ENCODE measurements at regions not wholly inside any gene's neighbourhood (a gene's known extent, or its start where the extent isn't known, plus 50 kb on each side); places are given as distances from the start of the nearest gene placed in this dataset.

- Mint-ChIP-seq H3K27me3 (peaks cover 47% of the 10 kb centered on the region), H3K27ac (no peak overlapping the region), H3K4me1 (ENCODE audit: low read depth) (no peaks in the 10 kb centered on the region), H3K36me3 (ENCODE audit: low read depth) (no peaks in the 10 kb centered on the region), H3K9me3 (no peaks in the 10 kb centered on the region), H3K4me3 (no peak overlapping the region)
- intact Hi-C loops (cut with micrococcal nuclease): no loop called here
These were observed 110.6 kb upstream of the TLE3 start for GRCh38 chr15:70208332-70208731.

- no peaks in the 10 kb centered on the region for H3K4me1 Mint-ChIP-seq (ENCODE audit: low read depth)
- H3K36me3 Mint-ChIP-seq (ENCODE audit: low read depth): no peaks in the 10 kb centered on the region
- no peak overlapping the region for H3K27ac Mint-ChIP-seq
- H3K27me3 Mint-ChIP-seq: peaks cover 48% of the 10 kb centered on the region
- intact Hi-C loops (cut with micrococcal nuclease): no loop called here
- H3K4me3 Mint-ChIP-seq: no peak overlapping the region
- no peaks in the 10 kb centered on the region for H3K9me3 Mint-ChIP-seq
These were observed 109.0 kb upstream of the TLE3 start for GRCh38 chr15:70206668-70207067.

GRCh38 chr15:70204652-70205051, 106.9 kb upstream of the TLE3 start:
- H3K36me3 Mint-ChIP-seq (ENCODE audit: low read depth): no peaks in the 10 kb centered on the region
- H3K27me3 Mint-ChIP-seq: peaks cover 55% of the 10 kb centered on the region
- H3K4me1 Mint-ChIP-seq (ENCODE audit: low read depth): no peaks in the 10 kb centered on the region
- H3K27ac Mint-ChIP-seq: no peak overlapping the region
- H3K9me3 Mint-ChIP-seq: no peaks in the 10 kb centered on the region
- intact Hi-C loops (cut with micrococcal nuclease): no loop called here
- H3K4me3 Mint-ChIP-seq: no peak overlapping the region

DNA sequence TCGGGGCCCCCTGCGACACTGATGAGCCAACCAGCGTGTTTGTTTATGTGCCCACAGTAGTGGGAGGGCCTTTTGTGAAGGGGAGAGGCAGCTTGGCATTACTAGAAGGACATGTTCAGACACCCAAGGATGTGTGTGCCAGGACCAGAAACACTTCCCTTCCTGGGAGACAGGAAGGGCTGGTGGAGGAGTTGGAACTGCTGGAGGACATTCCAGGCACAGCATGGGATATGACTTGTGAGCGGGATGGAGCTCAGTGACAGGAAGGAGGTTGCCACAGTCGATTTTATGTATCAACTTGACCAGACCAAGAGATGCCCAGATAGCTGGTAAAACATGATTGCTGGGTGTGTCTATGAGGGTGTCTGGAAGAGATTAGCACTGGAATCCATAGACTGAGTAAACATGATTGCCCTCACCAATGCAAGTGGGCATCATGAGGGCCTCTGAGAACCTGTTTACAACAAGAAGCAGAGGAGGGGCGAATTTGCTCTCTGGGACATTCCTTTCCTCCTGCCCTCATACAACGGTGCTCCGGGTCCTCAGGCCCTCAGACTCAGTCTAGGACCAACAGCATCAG, 106.4 kb upstream of the TLE3 start:
- intact Hi-C loops (cut with micrococcal nuclease): no loop called here
- Mint-ChIP-seq H3K4me3 (no peak overlapping the region), H3K4me1 (ENCODE audit: low read depth) (no peaks in the 10 kb centered on the region), H3K27me3 (peaks cover 57% of the 10 kb centered on the region), H3K27ac (no peak overlapping the region), H3K9me3 (no peaks in the 10 kb centered on the region), H3K36me3 (ENCODE audit: low read depth) (no peaks in the 10 kb centered on the region)

DNA sequence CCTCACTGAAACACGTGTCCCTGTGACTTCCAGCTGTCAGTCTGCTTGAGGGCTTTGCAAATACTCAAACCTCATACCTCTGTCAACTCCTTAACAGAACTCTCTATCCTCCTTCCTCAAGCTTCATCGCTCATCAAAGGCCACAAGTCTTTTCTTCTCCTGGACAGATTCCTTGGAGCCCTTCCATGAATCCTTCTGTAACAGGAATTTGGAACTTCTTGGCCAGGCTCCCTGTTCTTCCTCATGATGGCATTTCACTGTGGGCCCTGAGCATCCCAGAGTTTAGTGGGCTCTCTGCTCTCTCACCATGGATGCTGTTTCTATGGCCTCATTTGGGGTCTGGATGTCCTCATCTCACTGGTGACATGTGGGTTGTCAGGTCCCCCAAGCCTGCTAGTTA, 105.0 kb upstream of the TLE3 start:
- H3K27ac Mint-ChIP-seq: no peak overlapping the region
- H3K4me1 Mint-ChIP-seq (ENCODE audit: low read depth): no peaks in the 10 kb centered on the region
- no peaks in the 10 kb centered on the region for H3K9me3 Mint-ChIP-seq
- H3K4me3 Mint-ChIP-seq: no peak overlapping the region
- intact Hi-C loops (cut with micrococcal nuclease): no loop called here
- peaks cover 64% of the 10 kb centered on the region for H3K27me3 Mint-ChIP-seq
- H3K36me3 Mint-ChIP-seq (ENCODE audit: low read depth): no peaks in the 10 kb centered on the region

- no peaks in the 10 kb centered on the region for H3K4me1 Mint-ChIP-seq (ENCODE audit: low read depth)
- H3K4me3 Mint-ChIP-seq: no peak overlapping the region
- intact Hi-C loops (cut with micrococcal nuclease): no loop called here
- peaks cover 72% of the 10 kb centered on the region for H3K27me3 Mint-ChIP-seq
- H3K27ac Mint-ChIP-seq: no peak overlapping the region
- H3K9me3 Mint-ChIP-seq: no peaks in the 10 kb centered on the region
- H3K36me3 Mint-ChIP-seq (ENCODE audit: low read depth): no peaks in the 10 kb centered on the region
These were observed 103.7 kb upstream of the TLE3 start for GRCh38 chr15:70201425-70201775.

GRCh38 chr15:70200511-70201424, 103.1 kb upstream of the TLE3 start:
- H3K36me3 Mint-ChIP-seq (ENCODE audit: low read depth): no peaks in the 10 kb centered on the region
- no peak overlapping the region for H3K27ac Mint-ChIP-seq
- intact Hi-C loops (cut with micrococcal nuclease): no loop called here

GRCh38 chr15:70199540-70200410, 102.1 kb upstream of the TLE3 start:
- H3K36me3 Mint-ChIP-seq (ENCODE audit: low read depth): no peaks in the 10 kb centered on the region
- intact Hi-C loops (cut with micrococcal nuclease): no loop called here
- no peak overlapping the region for H3K4me3 Mint-ChIP-seq
- H3K9me3 Mint-ChIP-seq: no peaks in the 10 kb centered on the region
- H3K27me3 Mint-ChIP-seq: peaks cover 72% of the 10 kb centered on the region
- H3K4me1 Mint-ChIP-seq (ENCODE audit: low read depth): peaks cover 8% of the 10 kb centered on the region
- H3K27ac Mint-ChIP-seq: no peak overlapping the region

More at GRCh38 chr15:70200511-70201424, 103.1 kb upstream of the TLE3 start:
- H3K9me3 Mint-ChIP-seq: no peaks in the 10 kb centered on the region
- H3K27me3 Mint-ChIP-seq: peaks cover 71% of the 10 kb centered on the region
- H3K4me3 Mint-ChIP-seq: no peak overlapping the region
- H3K4me1 Mint-ChIP-seq (ENCODE audit: low read depth): peaks cover 3% of the 10 kb centered on the region

DNA sequence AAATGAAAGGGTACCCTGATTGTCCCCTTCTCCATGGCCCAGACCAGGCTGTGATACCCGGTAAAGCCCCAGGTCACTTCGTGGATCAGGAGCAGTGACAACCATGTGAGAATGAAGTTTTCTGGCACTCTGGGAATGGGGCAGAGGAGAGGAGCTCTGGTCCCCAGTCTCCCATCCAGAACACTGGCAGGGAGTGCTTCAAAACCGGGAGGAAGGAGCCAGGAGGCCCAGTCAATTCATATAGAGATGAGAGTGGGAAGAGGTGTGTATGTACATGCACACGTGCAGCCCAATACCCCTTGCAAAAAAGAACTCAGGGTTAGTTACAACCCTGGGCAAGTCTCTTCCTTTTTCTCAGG, 101.4 kb upstream of the TLE3 start:
- no peaks in the 10 kb centered on the region for H3K36me3 Mint-ChIP-seq (ENCODE audit: low read depth)
- intact Hi-C loops (cut with micrococcal nuclease): no loop called here
- no peaks in the 10 kb centered on the region for H3K9me3 Mint-ChIP-seq
- no peak overlapping the region for H3K4me3 Mint-ChIP-seq
- no peak overlapping the region for H3K27ac Mint-ChIP-seq
- H3K4me1 Mint-ChIP-seq (ENCODE audit: low read depth): peaks cover 8% of the 10 kb centered on the region
- peaks cover 73% of the 10 kb centered on the region for H3K27me3 Mint-ChIP-seq

DNA sequence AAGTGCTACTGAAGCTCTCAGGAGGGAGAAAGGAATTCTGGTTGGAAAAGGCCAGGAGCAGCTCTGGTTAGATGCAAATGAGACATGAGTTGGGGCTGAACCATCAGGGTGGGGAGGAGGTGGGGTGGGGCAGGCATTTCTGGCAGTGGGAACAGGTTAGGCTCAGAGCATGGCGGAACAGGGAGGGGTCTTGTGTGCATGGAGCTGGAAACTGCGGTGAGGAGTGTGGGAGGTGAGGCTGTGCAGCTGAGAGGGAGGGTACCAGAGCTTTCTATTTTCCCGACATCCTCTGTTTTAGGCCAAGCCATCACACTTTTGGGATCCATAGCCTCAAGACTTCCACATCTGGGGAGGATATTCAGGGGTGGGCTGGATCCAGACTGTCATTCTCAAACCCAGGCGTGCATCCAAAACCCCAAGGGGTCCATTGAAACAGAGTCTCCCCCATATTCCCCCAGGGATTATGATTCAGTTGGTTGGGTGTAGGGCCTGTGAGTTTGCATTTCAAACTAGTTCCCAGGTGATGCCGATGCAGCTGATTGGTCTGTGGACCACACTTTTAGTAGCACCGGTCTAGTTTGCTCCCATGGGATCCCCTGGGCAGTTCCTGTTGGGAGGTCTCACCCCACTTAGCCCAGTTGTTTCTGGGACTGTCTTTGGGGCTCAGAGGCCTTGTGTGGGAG, 100.9 kb upstream of the TLE3 start:
- H3K27ac Mint-ChIP-seq: no peak overlapping the region
- no peaks in the 10 kb centered on the region for H3K9me3 Mint-ChIP-seq
- H3K4me3 Mint-ChIP-seq: no peak overlapping the region
- H3K4me1 Mint-ChIP-seq (ENCODE audit: low read depth): peaks cover 8% of the 10 kb centered on the region
- peaks cover 72% of the 10 kb centered on the region for H3K27me3 Mint-ChIP-seq
- H3K36me3 Mint-ChIP-seq (ENCODE audit: low read depth): no peaks in the 10 kb centered on the region
- intact Hi-C loops (cut with micrococcal nuclease): no loop called here

- intact Hi-C loops (cut with micrococcal nuclease): no loop called here
- no peaks in the 10 kb centered on the region for H3K36me3 Mint-ChIP-seq (ENCODE audit: low read depth)
- H3K4me1 Mint-ChIP-seq (ENCODE audit: low read depth): peaks cover 8% of the 10 kb centered on the region
- no peaks in the 10 kb centered on the region for H3K9me3 Mint-ChIP-seq
- no peak overlapping the region for H3K27ac Mint-ChIP-seq
- no peak overlapping the region for H3K4me3 Mint-ChIP-seq
- peaks cover 78% of the 10 kb centered on the region for H3K27me3 Mint-ChIP-seq
These were observed 100.2 kb upstream of the TLE3 start for GRCh38 chr15:70197945-70198361.

DNA sequence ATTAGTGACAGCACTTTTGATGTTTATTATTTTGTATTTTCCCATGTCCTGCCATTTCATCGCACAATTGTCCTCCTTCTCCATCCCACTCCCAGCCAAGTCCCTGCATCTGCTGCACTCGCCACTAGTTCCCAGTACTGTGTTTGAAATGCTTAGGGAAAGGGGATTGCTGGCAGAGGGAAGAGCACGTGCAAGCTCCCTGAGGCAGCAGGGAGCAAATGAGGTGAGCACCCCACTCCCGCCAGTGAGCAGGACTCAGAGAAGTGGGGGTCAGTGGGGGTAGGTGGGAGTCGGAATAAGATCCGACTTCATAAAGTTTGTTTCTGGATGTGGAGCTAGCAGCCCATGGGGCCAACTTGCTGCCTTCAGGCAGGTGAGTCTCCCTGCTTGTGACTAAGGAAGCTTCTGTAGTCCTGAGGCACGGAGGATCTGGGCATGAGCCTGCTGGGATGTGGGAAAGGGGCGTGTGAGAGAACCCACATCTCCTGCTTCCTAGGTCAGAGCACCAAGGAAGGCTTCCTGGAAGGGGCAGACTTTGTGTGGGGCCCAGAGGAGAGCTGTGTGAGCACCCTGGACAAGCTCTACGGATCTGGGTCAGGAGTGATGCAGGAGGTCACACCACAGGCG, 99.7 kb upstream of the TLE3 start:
- H3K27me3 Mint-ChIP-seq: peaks cover 77% of the 10 kb centered on the region
- H3K4me3 Mint-ChIP-seq: no peak overlapping the region
- no peaks in the 10 kb centered on the region for H3K9me3 Mint-ChIP-seq
- intact Hi-C loops (cut with micrococcal nuclease): no loop called here
- no peaks in the 10 kb centered on the region for H3K36me3 Mint-ChIP-seq (ENCODE audit: low read depth)
- H3K4me1 Mint-ChIP-seq (ENCODE audit: low read depth): peaks cover 8% of the 10 kb centered on the region
- no peak overlapping the region for H3K27ac Mint-ChIP-seq

All from dendritic cell treated with granulocyte-macrophage colony-stimulating factor and Interleukin-4, amounts not matched to agents 40 ng/mL and 50 ng/mL, for 4 days (primary cell).